ENCODE measurements at regions not wholly inside any gene's neighbourhood (a gene's known extent, or its start where the extent isn't known, plus 50 kb on each side); places are given as distances from the start of the nearest gene placed in this dataset.
A peak's percentile ranks its signal among the peaks of the same experiment; 100 is the strongest.

- no peak overlapping the region for H3K4me3 ChIP-seq (ENCODE audit: low read length)
- no peak for TF ChIP-seq CTCF (IDR thresholded peaks at IDR 0.05; ENCODE audit: insufficient read depth, low read depth, low read length, missing control alignments)
- DNase-seq (ENCODE audit: low read depth) = no peak
These were observed 93.3 kb upstream of the MAP1B start for GRCh38 chr5:72013766-72014624.

GRCh38 chr5:72015103-72015548 lies 92.1 kb upstream of the MAP1B start:
- H3K4me3 ChIP-seq (ENCODE audit: low read length) = no peak overlapping the region
- no peak for TF ChIP-seq CTCF (IDR thresholded peaks at IDR 0.05; ENCODE audit: insufficient read depth, low read depth, low read length, missing control alignments)
- peak; percentile 89 for DNase-seq (ENCODE audit: low read depth)

- DNase-seq (ENCODE audit: low read depth) = peak; percentile 65
- no peak overlapping the region for H3K4me3 ChIP-seq (ENCODE audit: low read length)
- TF ChIP-seq CTCF (IDR thresholded peaks at IDR 0.05; ENCODE audit: insufficient read depth, low read depth, low read length, missing control alignments) = peak; percentile 92
These were observed 89.0 kb upstream of the MAP1B start for GRCh38 chr5:72018143-72018803.

GRCh38 chr5:72020161-72020983 lies 86.9 kb upstream of the MAP1B start:
- no peak for DNase-seq (ENCODE audit: low read depth)
- TF ChIP-seq CTCF (IDR thresholded peaks at IDR 0.05; ENCODE audit: insufficient read depth, low read depth, low read length, missing control alignments) = no peak
- no peak overlapping the region for H3K4me3 ChIP-seq (ENCODE audit: low read length)

- H3K4me3 ChIP-seq (ENCODE audit: low read length) = no peak overlapping the region
- peak; percentile 18 for DNase-seq (ENCODE audit: low read depth)
- no peak for TF ChIP-seq CTCF (IDR thresholded peaks at IDR 0.05; ENCODE audit: insufficient read depth, low read depth, low read length, missing control alignments)
These were observed 85.5 kb upstream of the MAP1B start for GRCh38 chr5:72021651-72022357.

GRCh38 chr5:72028382-72028781 lies 78.9 kb upstream of the MAP1B start:
- no peak for TF ChIP-seq CTCF (IDR thresholded peaks at IDR 0.05; ENCODE audit: insufficient read depth, low read depth, low read length, missing control alignments)
- no peak for DNase-seq (ENCODE audit: low read depth)
- no peak overlapping the region for H3K4me3 ChIP-seq (ENCODE audit: low read length)

Measured in epithelial cell of esophagus (primary cell).